Dendritic cell treated with granulocyte-macrophage colony-stimulating factor and Interleukin-4, amounts not matched to agents 40 ng/mL and 50 ng/mL, for 4 days (primary cell): ENCODE measurements at regions not wholly inside any gene's neighbourhood (a gene's known extent, or its start where the extent isn't known, plus 50 kb on each side); places are given as distances from the start of the nearest gene placed in this dataset.

Experiments used
- H3K27ac Mint-ChIP-seq: one replicate; pipeline ENCODE4 v1.8.0; 2022; ENCODE audit warnings: mild to moderate bottlenecking, mixed read lengths
- H3K27me3 Mint-ChIP-seq: one replicate; pipeline ENCODE4 v1.8.0; 2022; ENCODE audit warnings: mild to moderate bottlenecking, mixed read lengths
- H3K36me3 Mint-ChIP-seq: one replicate; pipeline ENCODE4 v1.8.0; 2022; ENCODE audit warnings: low read depth, mixed read lengths
- H3K4me1 Mint-ChIP-seq: one replicate; pipeline ENCODE4 v1.8.0; 2022; ENCODE audit warnings: low read depth, mixed read lengths
- H3K4me3 Mint-ChIP-seq: one replicate; pipeline ENCODE4 v1.8.0; 2022; ENCODE audit warnings: mild to moderate bottlenecking, moderate library complexity, mixed read lengths
- H3K9me3 Mint-ChIP-seq: one replicate; pipeline ENCODE4 v1.8.0; 2022; ENCODE audit warnings: mixed read lengths
- intact Hi-C: fragments of 100-400 bp; cut with micrococcal nuclease; formaldehyde crosslinking; loops from one replicate; pipeline ENCODE4 v1.15.0; 2022

- intact Hi-C loops: no loop called here
- H3K27ac Mint-ChIP-seq: no peak overlapping the region
These were observed 180.2 kb upstream of the PZP start for GRCh38 chr12:9388379-9388778.

GRCh38 chr12:9387450-9387849 lies 179.3 kb upstream of the PZP start:
- no peaks in the 10 kb centered on the region for H3K36me3 Mint-ChIP-seq
- no peaks in the 10 kb centered on the region for H3K9me3 Mint-ChIP-seq
- no peak overlapping the region for H3K4me3 Mint-ChIP-seq
- H3K27ac Mint-ChIP-seq: no peak overlapping the region
- intact Hi-C loops: no loop called here
- peaks cover 28% of the 10 kb centered on the region for H3K27me3 Mint-ChIP-seq
- H3K4me1 Mint-ChIP-seq: peaks cover 12% of the 10 kb centered on the region

More at GRCh38 chr12:9388379-9388778, 180.2 kb upstream of the PZP start:
- Mint-ChIP-seq H3K36me3 (no peaks in the 10 kb centered on the region), H3K4me1 (peaks cover 12% of the 10 kb centered on the region), H3K4me3 (no peak overlapping the region), H3K27me3 (peaks cover 31% of the 10 kb centered on the region), H3K9me3 (no peaks in the 10 kb centered on the region)

GRCh38 chr12:9383585-9383984 lies 175.4 kb upstream of the PZP start:
- intact Hi-C loops: no loop called here
- no peaks in the 10 kb centered on the region for H3K9me3 Mint-ChIP-seq

GRCh38 chr12:9381619-9382018 lies 173.4 kb upstream of the PZP start:
- H3K27ac Mint-ChIP-seq: no peak overlapping the region
- H3K4me3 Mint-ChIP-seq: no peak overlapping the region
- H3K9me3 Mint-ChIP-seq: no peaks in the 10 kb centered on the region
- H3K36me3 Mint-ChIP-seq: no peaks in the 10 kb centered on the region
- peaks cover 6% of the 10 kb centered on the region for H3K4me1 Mint-ChIP-seq
- intact Hi-C loops: no loop called here
- peaks cover 12% of the 10 kb centered on the region for H3K27me3 Mint-ChIP-seq

More at GRCh38 chr12:9383585-9383984, 175.4 kb upstream of the PZP start:
- H3K27ac Mint-ChIP-seq: no peak overlapping the region
- H3K4me1 Mint-ChIP-seq: peaks cover 18% of the 10 kb centered on the region
- H3K36me3 Mint-ChIP-seq: no peaks in the 10 kb centered on the region
- peaks cover 16% of the 10 kb centered on the region for H3K27me3 Mint-ChIP-seq
- H3K4me3 Mint-ChIP-seq: no peak overlapping the region

- no peak overlapping the region for H3K4me3 Mint-ChIP-seq
- H3K27ac Mint-ChIP-seq: no peak overlapping the region
- H3K4me1 Mint-ChIP-seq: peaks cover 6% of the 10 kb centered on the region
- H3K27me3 Mint-ChIP-seq: peaks cover 12% of the 10 kb centered on the region
- intact Hi-C loops: no loop called here
- H3K9me3 Mint-ChIP-seq: no peaks in the 10 kb centered on the region
- H3K36me3 Mint-ChIP-seq: no peaks in the 10 kb centered on the region
These were observed 172.5 kb upstream of the PZP start for GRCh38 chr12:9380650-9381049.

- Mint-ChIP-seq H3K36me3 (no peaks in the 10 kb centered on the region), H3K4me1 (peaks cover 6% of the 10 kb centered on the region), H3K27ac (no peak overlapping the region), H3K27me3 (peaks cover 8% of the 10 kb centered on the region), H3K4me3 (no peak overlapping the region), H3K9me3 (no peaks in the 10 kb centered on the region)
- intact Hi-C loops: no loop called here
These were observed 171.0 kb upstream of the PZP start for GRCh38 chr12:9379023-9379742.

GRCh38 chr12:9378430-9378835 lies 170.2 kb upstream of the PZP start:
- no peak overlapping the region for H3K4me3 Mint-ChIP-seq
- intact Hi-C loops: no loop called here
- peaks cover 6% of the 10 kb centered on the region for H3K4me1 Mint-ChIP-seq
- no peaks in the 10 kb centered on the region for H3K36me3 Mint-ChIP-seq
- peaks cover 6% of the 10 kb centered on the region for H3K27me3 Mint-ChIP-seq
- no peak overlapping the region for H3K27ac Mint-ChIP-seq
- H3K9me3 Mint-ChIP-seq: no peaks in the 10 kb centered on the region

- Mint-ChIP-seq H3K27me3 (no peaks in the 10 kb centered on the region), H3K27ac (no peak overlapping the region), H3K4me1 (peaks cover 9% of the 10 kb centered on the region), H3K36me3 (no peaks in the 10 kb centered on the region), H3K9me3 (no peaks in the 10 kb centered on the region), H3K4me3 (no peak overlapping the region)
- intact Hi-C loops: loop anchor here (5.0 kb wide), 1 partner anchor 95 kb away; no protein-coding TSS in a partner anchor
These were observed 164.0 kb upstream of the PZP start for GRCh38 chr12:9372202-9372601.

- Mint-ChIP-seq H3K27me3 (no peaks in the 10 kb centered on the region), H3K36me3 (no peaks in the 10 kb centered on the region), H3K4me3 (no peak overlapping the region), H3K4me1 (peaks cover 37% of the 10 kb centered on the region), H3K9me3 (no peaks in the 10 kb centered on the region), H3K27ac (no peak overlapping the region)
- intact Hi-C loops: no loop called here
These were observed 159.6 kb upstream of the PZP start for GRCh38 chr12:9367828-9368227.

- no peaks in the 10 kb centered on the region for H3K9me3 Mint-ChIP-seq
- H3K4me1 Mint-ChIP-seq: peaks cover 37% of the 10 kb centered on the region
- no peak overlapping the region for H3K4me3 Mint-ChIP-seq
- intact Hi-C loops: no loop called here
- no peaks in the 10 kb centered on the region for H3K27me3 Mint-ChIP-seq
- peak overlapping the region; percentile 60 for H3K27ac Mint-ChIP-seq
- H3K36me3 Mint-ChIP-seq: no peaks in the 10 kb centered on the region
These were observed 159.0 kb upstream of the PZP start for GRCh38 chr12:9367201-9367600.

GRCh38 chr12:9365296-9365695 lies 157.1 kb upstream of the PZP start:
- peaks cover 37% of the 10 kb centered on the region for H3K4me1 Mint-ChIP-seq
- H3K27ac Mint-ChIP-seq: no peak overlapping the region
- H3K4me3 Mint-ChIP-seq: no peak overlapping the region
- H3K9me3 Mint-ChIP-seq: no peaks in the 10 kb centered on the region
- intact Hi-C loops: no loop called here
- no peaks in the 10 kb centered on the region for H3K36me3 Mint-ChIP-seq
- H3K27me3 Mint-ChIP-seq: no peaks in the 10 kb centered on the region

GRCh38 chr12:9364224-9365176 lies 156.3 kb upstream of the PZP start:
- peaks cover 37% of the 10 kb centered on the region for H3K4me1 Mint-ChIP-seq
- H3K27ac Mint-ChIP-seq: no peak overlapping the region
- H3K9me3 Mint-ChIP-seq: no peaks in the 10 kb centered on the region
- intact Hi-C loops: no loop called here
- no peaks in the 10 kb centered on the region for H3K27me3 Mint-ChIP-seq
- no peak overlapping the region for H3K4me3 Mint-ChIP-seq
- no peaks in the 10 kb centered on the region for H3K36me3 Mint-ChIP-seq

GRCh38 chr12:9363145-9363544 lies 154.9 kb upstream of the PZP start:
- no peak overlapping the region for H3K27ac Mint-ChIP-seq
- no peak overlapping the region for H3K4me3 Mint-ChIP-seq
- H3K9me3 Mint-ChIP-seq: no peaks in the 10 kb centered on the region
- H3K27me3 Mint-ChIP-seq: no peaks in the 10 kb centered on the region
- H3K4me1 Mint-ChIP-seq: peaks cover 37% of the 10 kb centered on the region
- no peaks in the 10 kb centered on the region for H3K36me3 Mint-ChIP-seq
- intact Hi-C loops: no loop called here

GRCh38 chr12:9361879-9362326 lies 153.7 kb upstream of the PZP start:
- H3K9me3 Mint-ChIP-seq: no peaks in the 10 kb centered on the region
- no peak overlapping the region for H3K27ac Mint-ChIP-seq
- no peaks in the 10 kb centered on the region for H3K36me3 Mint-ChIP-seq
- H3K27me3 Mint-ChIP-seq: no peaks in the 10 kb centered on the region
- intact Hi-C loops: no loop called here
- no peak overlapping the region for H3K4me3 Mint-ChIP-seq
- peaks cover 26% of the 10 kb centered on the region for H3K4me1 Mint-ChIP-seq
